Astrocyte (in vitro differentiated cells and primary cell): ENCODE measurements at regions not wholly inside any gene's neighbourhood (a gene's known extent, or its start where the extent isn't known, plus 50 kb on each side); places are given as distances from the start of the nearest gene placed in this dataset.

Source experiments
- CTCF ChIP-seq: IDR thresholded peaks from 2 replicates; pipeline ENCODE4 v1.5.1; 2011; ENCODE audit warnings: low read depth, mild to moderate bottlenecking, inconsistent platforms, low read length, moderate library complexity; ENCODE audit not compliant: insufficient read depth
- EZH2 ChIP-seq: IDR thresholded peaks from 2 replicates; pipeline ENCODE4 v1.6.1; 2012; ENCODE audit warnings: mild to moderate bottlenecking, low read length, inconsistent platforms; ENCODE audit not compliant: insufficient read depth

DNA sequence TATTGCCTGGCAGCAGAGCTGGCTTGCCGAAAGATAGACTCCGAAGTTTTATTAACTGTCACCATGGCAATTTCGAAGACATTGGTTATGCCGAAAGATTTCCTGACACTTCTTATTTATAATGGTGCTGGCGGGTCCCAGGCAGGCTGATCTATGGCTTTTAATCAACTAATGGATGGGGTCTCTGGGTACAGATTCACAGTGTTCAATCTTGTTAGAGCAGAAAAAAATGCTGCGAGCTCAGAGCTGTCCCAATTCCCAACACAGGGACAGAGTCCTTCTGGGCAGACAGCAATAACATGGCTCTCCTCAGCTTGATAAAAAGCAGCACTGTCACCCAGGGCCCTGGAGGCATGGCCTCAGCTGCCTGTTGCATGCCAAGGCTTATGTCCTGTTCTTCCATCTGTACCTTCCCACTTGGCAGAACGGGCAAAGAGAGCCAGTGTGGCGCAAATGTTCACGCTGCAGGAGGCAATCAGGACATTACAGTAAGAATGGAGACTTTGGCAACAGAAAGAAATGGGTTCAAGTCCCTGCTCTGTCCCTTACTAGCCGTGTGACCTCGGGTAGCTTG is 228.2 kb upstream of the PWP1 start:
- TF ChIP-seq CTCF (no peak), EZH2 (no peak)
